Tibial nerve (tissue), 4 donors: ENCODE measurements at regions not wholly inside any gene's neighbourhood (a gene's known extent, or its start where the extent isn't known, plus 50 kb on each side); places are given as distances from the start of the nearest gene placed in this dataset.

Experiments used
- DNase-seq, 2 donors: peaks; one replicate each; pipeline ENCODE4 v3.0.0-alpha.2; 2019; ENCODE audit warnings: low spot score in 2 of 2
- H3K27ac ChIP-seq, 4 donors: fragments of 200-600 bp; sonication (generic) in 3 of 4; one replicate each; pipeline ENCODE4 v1.5.1; 2017 to 2019; ENCODE audit warnings: mild to moderate bottlenecking in 1 of 4
- H3K27me3 ChIP-seq, 2 donors: fragments of 200-600 bp; sonication (generic) in 1 of 2; one replicate each; pipeline versions ENCODE4 v1.5.1 to v1.6.0; 2017 to 2019
- H3K36me3 ChIP-seq, 3 donors: fragments of 200-600 bp; sonication (generic); one replicate each; pipeline ENCODE4 v1.5.1; 2018 to 2019
- H3K4me1 ChIP-seq, 4 donors: fragments of 200-600 bp; sonication (generic) in 3 of 4; one replicate each; pipeline ENCODE4 v1.5.1; 2017 to 2019
- H3K4me3 ChIP-seq, 4 donors: fragments of 200-600 bp; sonication (generic) in 3 of 4; one replicate each; pipeline ENCODE4 v1.5.1; 2017 to 2019; ENCODE audit warnings: mild to moderate bottlenecking in 1 of 4, moderate library complexity in 1 of 4
- H3K9me3 ChIP-seq, 4 donors: fragments of 200-600 bp; sonication (generic) in 3 of 4; one replicate each; pipeline ENCODE4 v1.5.1; 2017 to 2019
- CTCF ChIP-seq, 5 experiments: fragments of 200-600 bp in 3 of 5; fragments of 450-650 bp in 2 of 5; sonication (generic) in 3 of 5; IDR thresholded peaks; one replicate each; pipeline ENCODE4 v1.5.1; 2016 to 2019; ENCODE audit warnings: antibody characterized with exemption in 5 of 5, mild to moderate bottlenecking in 3 of 5, moderate library complexity in 2 of 5
- EP300 ChIP-seq, 2 donors: sonication (generic); formaldehyde crosslinking; IDR thresholded peaks; one replicate each; pipeline ENCODE4 v1.6.1; 2017; ENCODE audit warnings: antibody characterized with exemption in 2 of 2, mild to moderate bottlenecking in 1 of 2
- POLR2A ChIP-seq, 2 donors: fragments of 450-650 bp; IDR thresholded peaks; one replicate each; pipeline ENCODE4 v1.6.1; 2017; ENCODE audit warnings: antibody characterized with exemption in 2 of 2, mild to moderate bottlenecking in 2 of 2, moderate library complexity in 2 of 2
- WGBS, 2 donors: methylation state at CpG; one replicate each; pipeline ENCODE4 v1.1.5; 2018; 5-methylcytosine and 5-hydroxymethylcytosine counted together

GRCh38 chr17:71142333-71142732, 973.0 kb downstream of the KCNJ2 start:
- no peak overlapping the region for H3K27ac ChIP-seq
- no peak overlapping the region for H3K4me3 ChIP-seq
- H3K4me1 ChIP-seq, result no peaks in the 10 kb centered on the region
- H3K9me3 ChIP-seq, result no peaks in the 10 kb centered on the region
- WGBS, 2 donors, result 48 to 50% methylated on average over 3 of the region's 3 CpGs
- H3K27me3 ChIP-seq, result no peaks in the 10 kb centered on the region
- no peaks in the 10 kb centered on the region for H3K36me3 ChIP-seq
- no peak for TF ChIP-seq EP300 (IDR thresholded peaks at IDR 0.05)
- no peak for TF ChIP-seq CTCF (IDR thresholded peaks at IDR 0.05)
- TF ChIP-seq POLR2A (IDR thresholded peaks at IDR 0.05), result no peak
- DNase-seq, result no peak

DNA sequence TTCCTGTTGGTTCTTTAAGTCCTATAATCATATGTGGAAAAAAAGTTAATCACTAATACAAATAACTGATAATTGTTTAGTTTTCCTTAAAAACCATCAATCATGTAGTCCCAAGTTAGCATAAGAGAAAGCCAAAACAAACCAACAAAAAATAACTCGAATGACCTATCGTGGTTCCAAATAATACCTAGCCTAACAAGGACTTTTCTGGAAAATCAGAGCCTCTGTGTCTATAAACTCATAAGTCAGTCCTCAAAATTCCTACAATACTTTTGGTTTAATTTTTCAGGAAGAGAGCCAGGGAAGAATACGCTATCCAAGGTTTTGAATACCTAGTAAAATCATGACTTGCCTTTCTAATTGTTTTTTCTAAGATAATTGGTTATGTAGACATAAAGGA, 975.3 kb upstream of the SOX9 start:
- no peak overlapping the region for H3K27ac ChIP-seq
- WGBS, 2 donors, result 74 to 77% methylated on average over 3 of the region's 3 CpGs

GRCh38 chr17:71147906-71148305, 972.9 kb upstream of the SOX9 start:
- H3K27ac ChIP-seq, result no peak overlapping the region
- WGBS, 2 donors, result 84 to 89% methylated on average over 10 of the region's 10 CpGs
- no peaks in the 10 kb centered on the region for H3K36me3 ChIP-seq
- no peak for DNase-seq
- TF ChIP-seq EP300 (IDR thresholded peaks at IDR 0.05) (no peak), POLR2A (IDR thresholded peaks at IDR 0.05) (no peak), CTCF (IDR thresholded peaks at IDR 0.05) (no peak)
- no peak overlapping the region for H3K4me3 ChIP-seq
- H3K4me1 ChIP-seq, result no peaks in the 10 kb centered on the region
- H3K9me3 ChIP-seq, result no peaks in the 10 kb centered on the region
- H3K27me3 ChIP-seq, result no peaks in the 10 kb centered on the region

More for the DNA sequence above, 975.3 kb upstream of the SOX9 start:
- DNase-seq, result no peak
- Histone ChIP-seq H3K36me3 (no peaks in the 10 kb centered on the region), H3K4me1 (no peaks in the 10 kb centered on the region), H3K27me3 (no peaks in the 10 kb centered on the region), H3K4me3 (no peak overlapping the region), H3K9me3 (no peaks in the 10 kb centered on the region)
- no peak for TF ChIP-seq EP300 (IDR thresholded peaks at IDR 0.05)
- no peak for TF ChIP-seq CTCF (IDR thresholded peaks at IDR 0.05)
- no peak for TF ChIP-seq POLR2A (IDR thresholded peaks at IDR 0.05)

DNA sequence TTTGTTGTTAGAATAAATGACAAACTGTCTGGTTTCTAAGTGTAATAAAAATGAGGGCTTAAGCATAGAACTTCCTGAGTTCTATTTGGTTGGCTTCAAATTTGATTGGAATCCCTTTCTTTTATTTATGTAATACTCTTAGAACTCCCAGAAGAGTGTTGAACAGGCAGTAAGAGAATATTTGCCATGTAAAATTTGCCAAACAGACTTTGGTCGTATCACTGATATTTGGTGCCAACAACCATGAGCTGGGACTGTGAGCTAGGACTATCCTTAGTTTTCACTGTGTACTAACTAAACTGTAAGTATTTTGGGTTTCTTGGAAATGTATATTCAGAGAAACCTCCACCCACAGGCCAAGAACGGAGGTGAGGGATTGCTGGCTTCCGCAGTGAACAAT, 971.2 kb upstream of the SOX9 start:
- Histone ChIP-seq H3K27ac (no peak overlapping the region), H3K9me3 (no peaks in the 10 kb centered on the region), H3K36me3 (no peaks in the 10 kb centered on the region), H3K4me1 (no peaks in the 10 kb centered on the region), H3K27me3 (no peaks in the 10 kb centered on the region), H3K4me3 (no peak overlapping the region)
- no peak for DNase-seq
- TF ChIP-seq POLR2A (IDR thresholded peaks at IDR 0.05), result no peak
- no peak for TF ChIP-seq EP300 (IDR thresholded peaks at IDR 0.05)
- no peak for TF ChIP-seq CTCF (IDR thresholded peaks at IDR 0.05)
- WGBS, 2 donors, result 82% methylated on average over 3 of the region's 3 CpGs

DNA sequence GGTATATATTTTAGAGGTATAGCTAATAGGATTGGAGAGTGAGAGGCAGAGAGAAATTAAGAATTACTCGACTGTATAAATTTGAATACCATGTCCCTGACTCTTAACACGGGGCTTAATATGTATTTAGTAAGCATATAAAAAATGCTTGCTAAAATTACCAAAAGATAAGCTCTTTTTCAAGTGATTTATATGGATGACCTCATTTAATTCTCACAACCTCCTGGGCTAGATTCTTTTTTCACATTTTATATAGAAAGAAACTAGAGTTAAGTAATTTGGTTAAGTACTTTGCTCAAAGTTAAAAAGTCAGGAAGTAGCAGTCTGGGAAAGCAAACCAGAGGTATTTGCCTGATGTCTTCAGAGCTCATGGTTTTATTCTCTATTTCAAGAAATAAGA, 963.5 kb upstream of the SOX9 start:
- TF ChIP-seq CTCF (IDR thresholded peaks at IDR 0.05) (no peak), EP300 (IDR thresholded peaks at IDR 0.05) (no peak), POLR2A (IDR thresholded peaks at IDR 0.05) (no peak)
- no peaks in the 10 kb centered on the region for H3K36me3 ChIP-seq
- no peaks in the 10 kb centered on the region for H3K27me3 ChIP-seq
- H3K4me3 ChIP-seq, result no peak overlapping the region
- H3K9me3 ChIP-seq, result no peaks in the 10 kb centered on the region
- DNase-seq, result no peak
- H3K4me1 ChIP-seq, result no peaks in the 10 kb centered on the region
- 89 to 92% methylated on average over 2 of the region's 2 CpGs for WGBS, 2 donors
- no peak overlapping the region for H3K27ac ChIP-seq
